CD4-positive, alpha-beta memory T cell (primary cell): ENCODE measurements at regions not wholly inside any gene's neighbourhood (a gene's known extent, or its start where the extent isn't known, plus 50 kb on each side); places are given as distances from the start of the nearest gene placed in this dataset. TPM values are rescaled to one million over a fixed set of nuclear protein-coding genes. Genes with fewer than 3 reads are reported as not detected.

Source experiments
- CTCF ChIA-PET: fragments of 350-600 bp; sonication (Branson Sonifier 250); formaldehyde crosslinking; loops from one replicate; lab custom pipeline; 2021; ENCODE audit warnings: inconsistent platforms; ENCODE audit not compliant: partially characterized antibody; lab: Charles Lee
- POLR2A ChIA-PET: fragments of 350-600 bp; sonication (Branson Sonifier 250); formaldehyde crosslinking; loops from one replicate; lab custom pipeline; 2021; ENCODE audit not compliant: partially characterized antibody; lab: Charles Lee
- DNase-seq, 5 donors: peaks; one replicate each; pipeline versions ENCODE4 v3.0.0 to v3.0.0-alpha.2; 2020 to 2022; ENCODE audit warnings: mixed read lengths in 1 of 5
- H3K27ac ChIP-seq: one replicate; pipeline ENCODE4 v1.7.0; 2013; ENCODE audit warnings: low read depth, low read length
- H3K27me3 ChIP-seq: 2 replicates; pipeline ENCODE4 v1.7.0; 2013; ENCODE audit warnings: mild to moderate bottlenecking, low read length, moderate library complexity; ENCODE audit not compliant: insufficient read depth
- H3K36me3 ChIP-seq: 2 replicates; pipeline ENCODE4 v1.7.0; 2013; ENCODE audit warnings: mild to moderate bottlenecking, low read length, moderate library complexity; ENCODE audit not compliant: insufficient read depth
- H3K4me1 ChIP-seq: 2 replicates; pipeline ENCODE4 v1.7.0; 2013; ENCODE audit warnings: mild to moderate bottlenecking, low read length, moderate library complexity; ENCODE audit not compliant: insufficient read depth
- H3K4me3 ChIP-seq, 2 donors: one replicate each; pipeline ENCODE4 v1.7.0; 2013; ENCODE audit warnings: low read length in 2 of 2, mild to moderate bottlenecking in 1 of 2
- H3K9me3 ChIP-seq, 2 donors: one replicate each; pipeline ENCODE4 v1.7.0; 2013; ENCODE audit warnings: low read length in 2 of 2, control low read depth in 1 of 2; ENCODE audit not compliant: control insufficient read depth in 1 of 2
- H3K27ac Mint-ChIP-seq, 7 donors: one replicate each; pipeline ENCODE4 v1.8.0; 2020 to 2021; ENCODE audit warnings: mixed read lengths in 7 of 7, mild to moderate bottlenecking in 6 of 7, inconsistent platforms in 3 of 7, moderate library complexity in 3 of 7
- H3K27me3 Mint-ChIP-seq, 2 donors: one replicate each; pipeline ENCODE4 v1.8.0; 2020 to 2021; ENCODE audit warnings: mixed read lengths in 2 of 2
- H3K36me3 Mint-ChIP-seq, 2 donors: one replicate each; pipeline ENCODE4 v1.8.0; 2020 to 2021; ENCODE audit warnings: mixed read lengths in 2 of 2, inconsistent platforms in 1 of 2, mild to moderate bottlenecking in 1 of 2
- H3K4me1 Mint-ChIP-seq, 4 donors: one replicate each; pipeline ENCODE4 v1.8.0; 2020 to 2021; ENCODE audit warnings: mixed read lengths in 4 of 4, mild to moderate bottlenecking in 1 of 4
- H3K4me3 Mint-ChIP-seq, 8 donors: one replicate each; pipeline ENCODE4 v1.8.0; 2020 to 2021; ENCODE audit warnings: mixed read lengths in 8 of 8, mild to moderate bottlenecking in 7 of 8, moderate library complexity in 6 of 8, inconsistent platforms in 3 of 8
- H3K9me3 Mint-ChIP-seq, 8 donors: one replicate each; pipeline ENCODE4 v1.8.0; 2020 to 2021; ENCODE audit warnings: mixed read lengths in 8 of 8, mild to moderate bottlenecking in 5 of 8, inconsistent platforms in 3 of 8, moderate library complexity in 1 of 8
- intact Hi-C: fragments of 100-400 bp; cut with micrococcal nuclease; formaldehyde crosslinking; loops from one replicate; pipeline ENCODE4 v1.15.1; 2023
- microRNA-seq: library from miRNA; unstranded; fragments of <30 nt; microRNA quantifications from one replicate; pipeline ENCODE4 v1.2.0, GENCODE V29; 2021; ENCODE audit warnings: borderline replicate concordance, borderline number of aligned reads, borderline microRNAs expressed, mixed read lengths

DNA sequence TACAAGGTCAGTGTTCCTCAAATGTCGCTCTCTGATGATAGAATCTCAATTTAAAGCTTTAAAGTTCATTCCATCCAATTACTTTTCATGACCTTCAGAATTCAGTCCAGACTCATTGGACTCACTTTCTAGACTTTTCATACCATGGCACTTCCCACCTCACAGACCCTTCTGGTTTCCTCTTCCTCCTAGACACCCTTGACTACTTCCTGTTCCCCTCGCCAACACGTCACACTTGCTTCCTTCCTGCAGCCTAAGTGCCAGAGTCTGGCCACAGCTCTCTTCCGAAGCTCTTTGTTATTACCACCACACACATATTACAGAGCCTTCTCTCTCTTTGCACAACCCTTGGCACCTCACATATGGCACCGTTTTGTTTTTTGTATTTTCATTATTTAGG is 59.1 kb upstream of the UMPS start:
- intact Hi-C loops: no loop called here
- peak overlapping the region; percentile 17 to 74 (median 60) for H3K27ac Mint-ChIP-seq
- H3K27ac ChIP-seq: no peak overlapping the region
- peaks cover 0 to 5% (median 0%) of the 10 kb centered on the region in 8 donors for H3K9me3 Mint-ChIP-seq
- ChIA-PET POLR2A (no interaction called here), CTCF (interaction anchor here (1.1 to 1.8 kb wide), 2 partner anchors 16 to 18 kb away, joined by 3 to 6 read pairs; no protein-coding TSS in a partner anchor)
- H3K4me1 Mint-ChIP-seq: peaks cover 9 to 19% (median 12%) of the 10 kb centered on the region in 4 donors
- H3K36me3 ChIP-seq: peaks cover 6% of the 10 kb centered on the region
- H3K27me3 ChIP-seq: no peaks in the 10 kb centered on the region
- peaks cover 12% of the 10 kb centered on the region for H3K4me1 ChIP-seq
- DNase-seq: peak in 4 of 5 donors; percentile 3 to 24 (median 20)
- H3K4me3 ChIP-seq: peak overlapping the region in 1 of 2 donors; percentile 14
- H3K36me3 Mint-ChIP-seq: peaks cover 25 to 40% of the 10 kb centered on the region in 2 donors
- H3K27me3 Mint-ChIP-seq: no peaks in the 10 kb centered on the region
- peak overlapping the region in 7 of 8 donors; percentile 1 to 50 (median 27) for H3K4me3 Mint-ChIP-seq
- no peaks in the 10 kb centered on the region for H3K9me3 ChIP-seq

DNA sequence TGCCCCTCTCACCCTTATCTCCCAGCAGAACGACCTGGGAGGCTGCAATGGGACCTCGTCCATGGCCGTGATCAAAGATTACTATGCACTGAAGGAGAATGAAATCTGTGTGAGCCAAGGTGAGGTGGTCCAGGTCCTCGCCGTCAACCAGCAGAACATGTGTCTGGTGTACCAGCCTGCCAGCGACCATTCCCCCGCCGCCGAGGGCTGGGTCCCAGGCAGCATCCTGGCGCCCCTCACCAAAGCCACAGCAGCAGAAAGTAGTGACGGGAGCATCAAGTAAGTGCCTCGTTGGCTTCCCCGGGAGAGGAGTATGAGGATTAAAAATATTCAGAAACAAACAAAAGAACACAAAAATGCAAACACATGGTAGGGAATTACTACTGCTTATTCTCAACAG is 55.9 kb upstream of the UMPS start:
- no peaks in the 10 kb centered on the region for H3K9me3 ChIP-seq
- CTCF ChIA-PET: no interaction called here
- H3K27me3 Mint-ChIP-seq: no peaks in the 10 kb centered on the region

DNA sequence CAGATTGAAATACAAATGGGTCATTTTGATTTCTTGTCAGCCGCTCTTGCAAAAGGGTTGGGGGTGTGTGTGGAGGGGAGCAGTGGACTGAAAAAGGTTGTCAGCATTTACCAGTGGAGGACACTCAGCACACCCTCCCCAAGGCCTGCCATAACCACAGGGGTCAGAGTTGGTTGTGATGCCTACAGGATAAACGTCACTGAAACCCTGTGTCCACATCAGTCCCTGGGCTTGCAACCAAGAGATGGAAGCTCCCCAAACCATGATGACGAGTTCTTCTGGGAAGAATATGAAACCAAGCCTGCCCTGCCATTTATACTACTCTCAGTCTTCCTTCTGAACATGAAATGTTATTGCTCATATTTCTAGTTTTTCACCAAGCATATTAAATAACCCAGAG is 54.0 kb upstream of the UMPS start:
- Mint-ChIP-seq H3K4me1 (peaks cover 2 to 10% (median 4%) of the 10 kb centered on the region in 4 donors), H3K36me3 (peaks cover 28 to 36% of the 10 kb centered on the region in 2 donors), H3K27ac (no peak overlapping the region), H3K4me3 (no peak overlapping the region), H3K27me3 (no peaks in the 10 kb centered on the region), H3K9me3 (peaks cover 0 to under 1% (median 0%) of the 10 kb centered on the region in 8 donors)
- no peak for DNase-seq
- CTCF ChIA-PET: interaction anchor here (0.7 to 1.9 kb wide), 2 partner anchors 13 to 110 kb away, joined by 3 to 10 read pairs; no protein-coding TSS in a partner anchor
- Histone ChIP-seq H3K4me1 (peaks cover 5% of the 10 kb centered on the region), H3K27me3 (no peaks in the 10 kb centered on the region), H3K9me3 (no peaks in the 10 kb centered on the region), H3K4me3 (no peak overlapping the region), H3K36me3 (peaks cover 6% of the 10 kb centered on the region), H3K27ac (no peak overlapping the region)
- POLR2A ChIA-PET: no interaction called here
- intact Hi-C loops: no loop called here

More for the DNA sequence above, 55.9 kb upstream of the UMPS start:
- Histone ChIP-seq H3K4me1 (peaks cover 12% of the 10 kb centered on the region), H3K27ac (no peak overlapping the region), H3K27me3 (no peaks in the 10 kb centered on the region), H3K4me3 (no peak overlapping the region), H3K36me3 (peaks cover 6% of the 10 kb centered on the region)
- peaks cover 35 to 40% of the 10 kb centered on the region in 2 donors for H3K36me3 Mint-ChIP-seq
- H3K4me1 Mint-ChIP-seq: peaks cover 9 to 19% (median 11%) of the 10 kb centered on the region in 4 donors
- DNase-seq: no peak
- H3K4me3 Mint-ChIP-seq: no peak overlapping the region
- intact Hi-C loops: no loop called here
- H3K9me3 Mint-ChIP-seq: peaks cover 0 to 5% (median 0%) of the 10 kb centered on the region in 8 donors
- no peak overlapping the region for H3K27ac Mint-ChIP-seq
- POLR2A ChIA-PET: no interaction called here

DNA sequence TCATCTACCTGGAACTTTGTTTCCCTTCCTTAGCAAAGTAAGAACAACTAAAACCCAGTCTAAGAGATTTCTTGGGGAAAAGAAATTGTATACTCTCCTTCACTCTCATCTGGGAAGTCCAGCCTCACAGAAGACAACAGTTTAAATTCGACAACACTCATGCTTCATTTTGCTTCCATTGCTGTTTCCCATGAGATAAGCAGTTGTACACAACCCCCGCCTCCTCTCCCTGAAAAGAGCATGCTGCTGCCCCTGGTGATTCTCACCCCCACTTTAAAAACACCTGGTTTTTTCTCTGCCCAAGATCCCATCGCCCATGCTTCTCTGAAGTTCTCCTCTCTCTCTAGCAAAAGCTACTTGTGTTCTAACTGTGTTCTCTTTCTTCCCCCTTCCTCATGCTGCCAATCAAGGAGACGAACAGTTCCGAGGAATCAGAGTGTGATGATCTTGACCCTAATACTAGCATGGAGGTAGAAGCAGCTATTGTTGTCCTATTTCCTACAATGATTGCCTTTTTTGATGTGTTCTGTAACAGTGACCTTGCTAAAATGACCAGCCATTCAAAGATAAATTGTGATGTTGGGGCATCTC is 51.1 kb upstream of the UMPS start:
- intact Hi-C loops: no loop called here
- Histone ChIP-seq H3K27me3 (no peaks in the 10 kb centered on the region), H3K4me3 (no peak overlapping the region), H3K4me1 (no peaks in the 10 kb centered on the region), H3K36me3 (peaks cover 5% of the 10 kb centered on the region), H3K27ac (no peak overlapping the region), H3K9me3 (no peaks in the 10 kb centered on the region)
- Mint-ChIP-seq H3K27ac (no peak overlapping the region), H3K4me3 (no peak overlapping the region), H3K27me3 (no peaks in the 10 kb centered on the region), H3K36me3 (peaks cover 16 to 29% of the 10 kb centered on the region in 2 donors), H3K4me1 (no peaks in the 10 kb centered on the region), H3K9me3 (no peaks in the 10 kb centered on the region)
- POLR2A ChIA-PET: no interaction called here
- DNase-seq: no peak
- CTCF ChIA-PET: interaction anchor here (1.2 to 13.0 kb wide), 2 partner anchors 11 to 116 kb away, joined by 4 to 264 read pairs; no protein-coding TSS in a partner anchor

Small RNA genes lying in the stretch of these regions (microRNA-seq; reads per million reads assigned to microRNA genes)
- gene MIR5002 (not detected), gene MIR6083 (not detected)
